NB4 (cell line): ENCODE measurements at regions not wholly inside any gene's neighbourhood (a gene's known extent, or its start where the extent isn't known, plus 50 kb on each side); places are given as distances from the start of the nearest gene placed in this dataset.

Experiments
- MYC ChIP-seq: IDR thresholded peaks from 2 replicates; pipeline ENCODE4 v1.6.1; 2011; ENCODE audit warnings: low read depth, low read length
- POLR2A ChIP-seq: IDR thresholded peaks from 2 replicates; pipeline ENCODE4 v1.6.1; 2011; ENCODE audit warnings: mild to moderate bottlenecking; ENCODE audit not compliant: insufficient read length; ENCODE audit errors: extremely low read depth
- TF ChIP-seq, protein P1 (sequence below): IDR thresholded peaks from one replicate; pipeline ENCODE4 v1.5.1; 2012; ENCODE audit warnings: low read depth, low read length

DNA sequence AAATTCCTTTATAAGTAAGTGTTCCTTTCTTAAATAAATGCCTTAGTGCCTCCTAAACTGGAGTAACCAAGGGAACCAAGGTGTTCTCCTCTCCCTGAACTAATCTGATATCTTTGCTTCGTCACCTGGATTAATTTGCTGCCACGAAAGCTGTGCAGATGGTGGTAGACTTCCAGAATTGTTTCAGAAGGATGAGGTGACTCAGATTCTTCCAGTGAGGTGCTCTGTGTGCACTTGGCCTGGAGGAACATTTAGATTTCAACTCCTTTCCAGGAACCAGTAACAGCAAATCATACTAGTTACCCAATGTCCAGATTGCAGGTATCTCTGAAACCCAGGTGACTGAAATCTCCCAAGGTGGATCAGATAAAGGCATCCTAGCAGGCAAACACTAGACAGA is 181.9 kb downstream of the FAT3 start:
- TF ChIP-seq POLR2A, result no peak
- TF ChIP-seq, protein P1, sequence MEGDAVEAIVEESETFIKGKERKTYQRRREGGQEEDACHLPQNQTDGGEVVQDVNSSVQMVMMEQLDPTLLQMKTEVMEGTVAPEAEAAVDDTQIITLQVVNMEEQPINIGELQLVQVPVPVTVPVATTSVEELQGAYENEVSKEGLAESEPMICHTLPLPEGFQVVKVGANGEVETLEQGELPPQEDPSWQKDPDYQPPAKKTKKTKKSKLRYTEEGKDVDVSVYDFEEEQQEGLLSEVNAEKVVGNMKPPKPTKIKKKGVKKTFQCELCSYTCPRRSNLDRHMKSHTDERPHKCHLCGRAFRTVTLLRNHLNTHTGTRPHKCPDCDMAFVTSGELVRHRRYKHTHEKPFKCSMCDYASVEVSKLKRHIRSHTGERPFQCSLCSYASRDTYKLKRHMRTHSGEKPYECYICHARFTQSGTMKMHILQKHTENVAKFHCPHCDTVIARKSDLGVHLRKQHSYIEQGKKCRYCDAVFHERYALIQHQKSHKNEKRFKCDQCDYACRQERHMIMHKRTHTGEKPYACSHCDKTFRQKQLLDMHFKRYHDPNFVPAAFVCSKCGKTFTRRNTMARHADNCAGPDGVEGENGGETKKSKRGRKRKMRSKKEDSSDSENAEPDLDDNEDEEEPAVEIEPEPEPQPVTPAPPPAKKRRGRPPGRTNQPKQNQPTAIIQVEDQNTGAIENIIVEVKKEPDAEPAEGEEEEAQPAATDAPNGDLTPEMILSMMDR, result no peak
- no peak for TF ChIP-seq MYC
